Colon (tissue), 2 donors: ENCODE measurements at regions not wholly inside any gene's neighbourhood (a gene's known extent, or its start where the extent isn't known, plus 50 kb on each side); places are given as distances from the start of the nearest gene placed in this dataset.
"Not testable (repeated sequence)": the region's sequence is repeated elsewhere in the genome, so short reads cannot be mapped to it uniquely, and the experiment has no call there.

Experiments
- FAIRE-seq: peaks from 2 replicates; lab custom pipeline; 2012; peaks lifted over from hg19 to GRCh38; lab: Jason Lieb, UNC
- donor health status: control.
- donor health status: control.

GRCh38 chr3:178100908-178101307 lies 435.3 kb upstream of the KCNMB2 start:
- no peak for FAIRE-seq

GRCh38 chr3:178103140-178103539 lies 433.1 kb upstream of the KCNMB2 start:
- FAIRE-seq, result no peak

- no peak for FAIRE-seq
These were observed 428.4 kb upstream of the KCNMB2 start for GRCh38 chr3:178107804-178108203.

GRCh38 chr3:178109691-178110090 lies 426.5 kb upstream of the KCNMB2 start:
- FAIRE-seq, result no peak

GRCh38 chr3:178112134-178112533 lies 424.1 kb upstream of the KCNMB2 start:
- no peak for FAIRE-seq

- FAIRE-seq, result not testable (repeated sequence)
These were observed 423.7 kb upstream of the KCNMB2 start for GRCh38 chr3:178112552-178112951.

GRCh38 chr3:178117641-178118040 lies 418.6 kb upstream of the KCNMB2 start:
- no peak for FAIRE-seq

GRCh38 chr3:178119608-178120295 lies 416.5 kb upstream of the KCNMB2 start:
- not testable (repeated sequence) for FAIRE-seq

- FAIRE-seq, result no peak
These were observed 415.9 kb upstream of the KCNMB2 start for GRCh38 chr3:178120367-178120766.

- no peak for FAIRE-seq
These were observed 409.6 kb upstream of the KCNMB2 start for GRCh38 chr3:178126686-178127085.

GRCh38 chr3:178127221-178127620 lies 409.0 kb upstream of the KCNMB2 start:
- no peak for FAIRE-seq

- FAIRE-seq, result no peak
These were observed 407.1 kb upstream of the KCNMB2 start for GRCh38 chr3:178129109-178129508.

GRCh38 chr3:178131801-178132200 lies 404.4 kb upstream of the KCNMB2 start:
- FAIRE-seq, result no peak

GRCh38 chr3:178137206-178137605 lies 399.0 kb upstream of the KCNMB2 start:
- FAIRE-seq, result no peak

GRCh38 chr3:178137831-178138230 lies 398.4 kb upstream of the KCNMB2 start:
- no peak for FAIRE-seq

GRCh38 chr3:178139116-178139515 lies 397.1 kb upstream of the KCNMB2 start:
- no peak for FAIRE-seq

GRCh38 chr3:178140531-178141304 lies 395.5 kb upstream of the KCNMB2 start:
- no peak for FAIRE-seq

- FAIRE-seq, result not testable (repeated sequence)
These were observed 394.9 kb upstream of the KCNMB2 start for GRCh38 chr3:178141305-178141684.

- no peak for FAIRE-seq
These were observed 389.8 kb upstream of the KCNMB2 start for GRCh38 chr3:178146406-178146831.

- FAIRE-seq, result no peak
These were observed 389.2 kb upstream of the KCNMB2 start for GRCh38 chr3:178147001-178147400.

GRCh38 chr3:178152031-178152806 lies 384.0 kb upstream of the KCNMB2 start:
- no peak for FAIRE-seq

GRCh38 chr3:178152988-178153387 lies 383.2 kb upstream of the KCNMB2 start:
- no peak for FAIRE-seq

GRCh38 chr3:178155521-178155920 lies 380.7 kb upstream of the KCNMB2 start:
- no peak for FAIRE-seq
